Fibroblast of skin of right quadriceps (primary cell): ENCODE measurements at regions not wholly inside any gene's neighbourhood (a gene's known extent, or its start where the extent isn't known, plus 50 kb on each side); places are given as distances from the start of the nearest gene placed in this dataset.

Experiments
- DNase-seq: peaks from one replicate; pipeline ENCODE4 v3.0.0-alpha.2; 2013

DNA sequence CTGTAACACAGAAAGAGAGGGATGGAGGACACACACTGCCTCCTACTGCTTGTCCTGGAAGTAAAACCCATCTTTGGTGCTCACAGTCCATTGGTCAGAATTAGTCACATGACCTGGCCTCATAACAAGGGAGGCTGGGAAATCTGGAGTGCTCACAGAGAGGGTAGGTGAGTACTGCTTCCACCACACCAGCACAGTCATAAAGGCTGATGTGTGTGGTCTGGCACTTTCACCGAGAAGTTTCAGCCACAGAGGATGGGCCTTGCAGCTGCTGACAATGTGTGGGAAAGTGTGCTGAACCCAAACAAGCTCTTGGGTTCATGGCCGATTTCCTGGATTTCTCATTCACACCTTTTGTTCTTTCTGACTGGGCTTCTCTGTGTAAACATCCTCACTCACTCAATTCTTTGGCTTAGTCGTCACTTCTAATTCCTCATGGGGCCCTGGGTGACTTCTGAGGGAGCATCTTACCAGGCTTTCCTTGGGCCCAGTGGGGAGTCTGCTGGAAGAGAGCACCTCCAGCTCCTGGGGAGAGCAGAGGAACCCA, 100.7 kb downstream of the ASB7 start:
- DNase-seq: peak; percentile 86

DNA sequence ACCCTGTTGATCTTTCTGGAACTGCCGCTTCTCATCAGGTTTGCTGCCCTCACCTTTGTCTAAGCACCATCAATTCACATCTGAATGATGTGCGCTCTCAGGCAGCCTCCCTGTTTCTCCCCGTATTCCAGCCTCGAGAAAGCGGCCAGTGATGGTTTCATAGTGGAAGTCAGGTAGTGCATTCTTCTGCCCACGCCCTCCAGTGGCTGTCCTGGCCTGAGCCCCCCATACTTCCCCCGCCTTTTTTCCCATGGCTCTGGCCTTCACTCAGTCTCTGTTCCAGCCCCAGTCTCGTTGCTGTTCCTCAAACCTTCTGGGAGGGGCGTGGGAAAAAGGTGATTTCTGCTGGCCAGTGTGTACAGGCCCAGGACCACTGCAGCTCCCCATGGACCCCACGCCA, 101.3 kb downstream of the ASB7 start:
- no peak for DNase-seq

DNA sequence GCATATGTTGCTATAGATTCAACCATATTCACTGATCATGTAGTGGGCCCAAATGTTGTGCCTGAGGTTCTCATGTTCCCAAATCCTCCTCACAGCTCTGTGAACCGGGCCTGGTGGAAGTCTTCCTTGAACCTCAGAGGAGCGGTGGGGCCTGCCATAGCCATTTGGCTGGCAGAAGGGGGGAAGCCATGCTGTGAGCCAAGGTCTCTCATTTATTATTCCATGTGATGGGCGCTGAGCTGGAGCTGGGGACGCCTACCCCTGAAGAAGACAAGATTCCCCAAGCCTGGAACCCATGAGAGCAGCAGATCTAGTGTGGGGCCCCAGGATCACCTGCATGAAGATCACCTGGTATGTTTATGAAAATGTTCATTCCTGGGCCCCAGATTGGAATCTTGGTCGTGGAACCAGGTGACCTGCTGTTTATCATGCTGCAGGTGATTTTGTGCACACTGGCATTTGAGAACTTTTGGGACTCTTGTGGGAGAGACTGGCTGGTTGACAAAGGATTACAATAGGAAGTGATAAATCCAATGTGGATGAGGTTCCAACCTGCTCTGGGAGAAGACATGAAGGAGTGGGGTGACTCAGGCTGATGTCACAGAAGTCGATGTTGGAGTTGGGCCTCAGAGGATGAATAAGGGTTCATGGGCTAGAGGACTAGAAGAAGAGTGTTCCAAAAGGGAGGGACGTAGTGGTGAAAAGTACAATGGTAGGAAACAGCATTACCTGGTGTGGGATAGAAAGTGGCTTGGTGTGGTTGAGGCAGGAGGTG, 102.1 kb downstream of the ASB7 start:
- peak; percentile 87 for DNase-seq

DNA sequence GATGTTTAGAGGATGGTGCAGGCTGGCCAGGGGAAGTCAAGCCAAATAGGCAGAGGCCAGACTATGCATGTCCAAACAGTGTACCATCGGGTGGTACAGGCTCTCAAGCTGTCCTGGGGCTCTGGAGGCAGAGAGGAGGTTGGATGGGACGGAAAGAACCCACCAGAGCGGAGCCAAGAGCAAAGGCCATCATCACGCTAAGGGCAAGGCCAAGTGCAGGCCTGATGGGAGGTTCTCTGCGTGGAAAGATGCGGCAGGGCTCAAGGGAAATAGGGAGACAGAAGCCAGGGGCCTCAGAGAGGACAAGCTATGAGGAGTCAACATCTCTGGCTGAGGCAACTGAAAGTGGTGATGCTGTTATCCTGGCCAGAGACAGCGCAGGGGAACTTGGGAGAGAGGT, 102.7 kb downstream of the ASB7 start:
- DNase-seq: no peak

DNA sequence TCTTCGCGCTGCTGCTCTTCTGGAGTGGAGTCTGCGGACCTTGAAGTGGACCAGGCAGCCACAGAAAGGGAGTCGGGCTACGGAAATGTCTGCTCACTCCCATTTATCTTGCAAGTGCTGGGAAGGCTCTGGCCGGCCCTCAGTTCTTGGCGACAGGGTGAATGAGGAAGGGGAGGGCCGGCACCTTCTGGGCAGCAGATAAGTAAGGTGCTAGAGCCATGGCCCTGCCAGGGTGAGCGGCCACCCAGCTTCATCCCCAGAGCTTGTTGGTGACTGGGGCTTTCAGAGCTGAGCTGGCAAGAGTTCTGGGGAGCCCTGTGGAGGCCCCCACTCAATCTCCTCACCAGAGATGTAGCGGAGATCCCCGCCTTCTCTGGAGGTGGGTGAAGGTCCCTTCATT, 103.5 kb downstream of the ASB7 start:
- DNase-seq: no peak

DNA sequence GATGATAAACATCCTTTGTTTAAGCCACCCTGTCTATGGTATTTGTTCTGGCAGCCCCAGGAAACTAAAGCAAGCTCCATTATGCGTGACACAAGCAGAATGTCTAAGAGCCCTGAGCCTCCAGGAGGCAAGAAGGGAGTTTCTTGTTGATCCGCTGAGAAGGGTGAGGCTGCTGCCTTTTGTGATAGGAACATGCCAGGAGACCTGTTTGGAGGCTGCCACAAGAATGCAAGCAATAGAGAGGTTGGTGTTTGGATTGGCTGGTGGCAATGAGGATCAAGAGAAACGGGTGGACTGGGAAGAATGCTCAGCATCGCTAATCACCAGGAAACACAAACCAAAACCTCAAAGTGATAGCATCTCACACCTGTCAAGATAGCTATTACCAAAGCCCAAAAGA, 104.8 kb downstream of the ASB7 start:
- no peak for DNase-seq

DNA sequence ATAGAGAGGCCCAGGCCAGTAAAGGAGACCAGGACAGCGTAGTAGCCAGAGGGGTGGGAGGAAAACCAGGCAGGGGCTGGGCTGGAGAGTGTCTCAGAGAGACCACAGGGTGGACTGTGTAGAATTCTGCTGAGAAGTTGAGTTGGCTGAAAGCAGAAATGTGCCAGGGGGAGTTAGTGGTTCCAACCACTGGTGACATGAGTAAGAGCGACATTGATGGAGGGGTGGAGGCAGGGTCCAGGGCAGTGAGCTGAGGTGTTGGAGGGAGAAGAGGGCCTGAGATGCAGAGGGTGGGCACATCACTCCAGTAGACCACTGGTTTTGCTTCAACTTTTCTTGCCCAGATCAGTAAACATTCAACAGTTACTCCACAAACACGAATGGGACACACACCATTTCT, 106.5 kb downstream of the ASB7 start:
- no peak for DNase-seq

DNA sequence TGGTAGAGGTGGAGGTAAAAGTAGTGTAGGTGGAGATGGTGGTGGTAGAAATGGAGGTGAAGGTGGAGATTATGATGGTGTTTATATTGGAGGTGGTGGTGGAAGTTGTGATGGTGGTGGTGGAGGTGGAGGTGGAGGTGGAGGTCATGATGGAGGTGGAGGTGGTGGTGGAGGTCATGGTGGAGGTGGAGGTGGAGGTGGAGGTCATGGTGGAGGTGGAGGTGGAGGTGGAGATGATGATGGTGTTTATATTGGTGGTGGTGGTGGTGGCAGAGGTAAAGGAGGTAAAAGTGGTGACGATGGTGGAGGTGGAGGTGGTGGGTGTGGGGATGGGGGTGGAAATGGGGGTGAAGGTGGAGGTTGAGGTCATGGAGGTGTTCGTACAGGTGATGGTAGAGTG, 107.8 kb downstream of the ASB7 start:
- DNase-seq: no peak

DNA sequence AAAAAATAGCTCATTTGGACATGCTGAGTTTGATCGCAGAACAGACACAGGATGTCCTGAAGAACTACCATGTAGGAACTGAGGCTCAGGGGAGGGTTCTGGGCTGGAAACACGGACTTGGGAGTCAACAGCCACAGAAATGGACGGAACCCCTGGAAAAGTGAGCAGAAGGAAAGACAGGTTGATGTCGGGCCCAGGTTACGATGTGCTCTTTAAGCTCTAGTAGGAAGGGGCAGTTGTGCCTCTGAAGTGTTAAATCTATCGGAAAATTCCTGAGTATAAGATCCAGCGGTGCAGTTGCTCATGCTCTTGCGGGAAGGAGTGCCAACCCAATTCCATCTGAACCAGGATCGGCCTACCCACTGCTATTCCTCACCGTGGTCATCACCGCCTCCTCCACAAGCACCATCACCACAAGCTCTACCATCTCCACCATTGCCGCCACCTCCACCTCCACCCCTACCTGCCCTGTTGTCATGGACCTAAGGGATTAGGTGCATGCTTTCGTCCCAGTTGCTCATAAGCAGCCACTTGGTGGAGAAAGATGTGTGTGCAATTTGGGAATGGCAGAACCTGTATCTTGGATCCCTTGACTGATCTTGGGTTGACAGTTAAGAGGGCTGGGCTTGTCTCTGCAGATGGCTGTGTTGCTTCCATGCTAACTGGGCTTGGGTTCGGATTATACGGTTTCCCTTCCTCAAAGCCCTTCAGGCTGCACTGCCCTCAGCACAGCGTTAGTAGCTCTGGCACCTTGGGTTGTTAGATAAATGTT, 108.5 kb downstream of the ASB7 start:
- DNase-seq: no peak

DNA sequence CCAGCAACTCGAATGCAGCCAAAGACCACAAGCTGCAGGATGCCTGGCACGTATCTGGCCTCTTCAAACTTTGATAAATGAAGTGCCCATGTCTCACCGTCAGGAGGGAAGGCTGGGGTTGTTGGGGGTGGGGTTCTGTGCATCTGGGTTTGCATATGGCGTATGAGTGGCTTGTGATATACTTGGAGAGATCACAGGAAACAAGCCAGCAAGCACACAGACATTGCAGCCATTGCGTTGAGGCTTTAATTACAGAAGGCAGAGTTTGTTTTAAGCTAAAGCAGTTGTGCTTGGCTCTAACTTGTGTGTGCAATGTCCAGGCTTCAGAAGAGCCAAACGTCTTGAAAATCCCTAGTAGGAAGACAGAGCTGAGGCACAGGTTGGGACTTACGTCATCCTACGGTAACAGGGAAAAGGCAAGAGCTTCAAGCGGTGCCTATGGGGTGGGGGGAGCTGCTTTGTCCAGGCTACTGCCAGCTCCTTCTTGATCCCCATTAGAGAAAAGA, 109.2 kb downstream of the ASB7 start:
- no peak for DNase-seq

DNA sequence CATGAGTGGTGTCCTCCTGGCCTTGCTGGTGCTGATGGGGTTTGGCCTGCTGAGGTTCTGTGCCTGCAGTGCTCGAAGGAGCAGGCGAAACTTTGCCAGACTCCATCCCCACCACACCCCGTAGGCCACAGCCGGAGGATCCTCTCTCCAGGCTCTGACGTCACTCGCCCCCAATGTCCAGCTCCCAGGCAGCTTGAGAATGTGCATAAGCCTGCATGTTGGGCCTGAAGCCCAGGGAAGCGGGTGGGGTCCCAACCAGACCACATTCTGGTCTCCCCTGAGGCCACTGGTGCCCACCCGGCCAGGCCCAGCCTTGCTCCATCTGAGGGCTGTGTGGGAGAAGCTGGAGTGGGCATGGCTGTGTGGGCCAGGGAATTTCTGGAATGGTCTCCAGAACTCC, 109.8 kb downstream of the ASB7 start:
- peak; percentile 50 for DNase-seq

DNA sequence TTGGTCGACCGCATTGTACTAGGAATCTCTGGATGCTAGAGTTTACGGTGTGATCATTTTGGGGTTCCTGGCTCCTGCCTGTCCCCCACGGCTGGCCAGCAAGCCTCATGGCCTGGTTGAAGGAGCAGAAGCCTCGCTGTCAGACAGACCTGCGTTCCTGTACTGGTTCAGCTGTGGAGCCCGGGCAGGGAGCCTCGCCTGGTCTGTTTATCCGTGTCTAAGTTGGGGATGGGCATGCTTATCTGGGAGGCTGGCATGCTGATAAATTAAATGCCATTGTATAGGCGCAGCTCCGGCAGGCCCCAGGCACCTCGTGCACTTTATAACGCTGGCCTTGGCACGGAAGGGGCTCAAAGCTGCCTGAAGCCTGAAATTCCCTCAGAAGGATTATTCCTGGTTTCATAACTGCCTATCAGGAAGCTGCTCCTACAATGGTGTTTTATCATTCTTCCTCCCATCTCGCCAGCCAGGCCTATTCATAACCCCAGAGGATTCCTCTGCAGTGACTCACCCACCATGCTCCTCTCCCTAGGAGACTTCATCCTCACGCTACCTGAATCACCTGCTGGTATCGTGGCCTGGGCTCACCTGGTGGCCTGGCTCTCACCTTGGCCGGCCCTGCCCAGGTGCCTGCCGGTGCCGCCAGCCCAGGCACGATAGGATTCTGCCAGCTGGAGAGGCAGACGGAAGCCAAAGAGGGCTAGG, 110.9 kb downstream of the ASB7 start:
- DNase-seq: peak; percentile 73

DNA sequence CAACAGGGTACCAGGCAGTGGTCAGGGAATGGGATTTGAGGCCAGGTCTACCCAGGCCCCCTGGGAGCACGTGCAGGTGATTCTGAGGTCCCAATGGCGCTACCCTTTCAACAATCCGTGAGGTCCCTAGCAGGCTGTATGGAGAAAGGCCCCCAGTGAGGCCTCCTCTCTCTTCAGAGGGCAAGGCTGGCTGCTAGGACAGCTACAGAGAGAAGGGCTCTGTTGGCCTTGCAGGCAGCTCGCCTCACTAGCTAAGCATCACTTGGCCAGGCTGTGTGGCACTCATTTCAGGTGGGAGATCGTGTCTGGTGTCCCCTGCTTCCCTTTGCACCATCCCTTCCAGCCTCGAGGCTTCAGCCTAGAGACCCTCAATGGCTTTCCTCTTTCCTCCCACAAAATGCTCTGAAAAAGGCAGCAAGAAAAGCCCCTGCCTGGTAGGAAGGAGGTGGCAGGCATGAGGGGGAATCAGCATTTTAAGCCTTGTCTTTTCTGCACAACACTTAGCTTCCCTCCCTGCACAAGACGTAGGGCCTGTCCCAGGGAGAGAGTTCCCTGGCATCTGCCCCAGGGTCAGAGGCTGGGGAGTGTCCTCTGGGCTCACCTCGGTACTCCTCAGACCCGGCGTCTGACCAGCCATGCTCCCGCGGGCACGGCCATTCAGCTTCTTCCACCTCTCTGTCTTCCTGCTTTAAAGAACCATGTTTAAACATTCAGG, 111.8 kb downstream of the ASB7 start:
- no peak for DNase-seq

DNA sequence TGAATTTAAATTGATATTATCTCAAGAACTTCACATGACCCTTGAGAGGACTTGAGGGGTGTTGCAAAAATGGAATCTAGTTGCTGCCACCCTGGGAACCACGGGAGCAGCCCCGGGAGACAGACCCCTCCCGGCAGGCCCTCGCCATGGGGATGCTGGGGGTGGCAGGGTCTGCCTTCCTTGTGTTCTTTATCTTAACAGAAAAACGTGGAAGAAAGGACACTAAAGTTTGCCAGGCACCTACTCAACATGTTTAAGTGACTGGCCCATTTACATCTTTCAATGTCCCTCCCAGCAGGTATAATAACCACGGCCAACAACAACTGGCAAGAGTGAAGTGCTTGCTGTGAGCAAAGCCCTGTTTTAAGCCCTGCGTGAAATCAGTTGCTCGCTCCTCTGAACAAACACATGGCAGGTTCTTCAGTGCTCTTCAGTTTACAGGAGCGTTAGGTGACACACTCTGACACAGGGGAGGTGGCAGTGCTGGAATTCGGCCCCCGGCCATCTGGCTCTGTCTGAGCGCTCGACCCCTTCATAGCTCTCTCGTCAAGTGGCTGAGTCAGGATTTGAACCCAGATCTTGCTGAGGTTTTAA, 112.5 kb downstream of the ASB7 start:
- DNase-seq: no peak

DNA sequence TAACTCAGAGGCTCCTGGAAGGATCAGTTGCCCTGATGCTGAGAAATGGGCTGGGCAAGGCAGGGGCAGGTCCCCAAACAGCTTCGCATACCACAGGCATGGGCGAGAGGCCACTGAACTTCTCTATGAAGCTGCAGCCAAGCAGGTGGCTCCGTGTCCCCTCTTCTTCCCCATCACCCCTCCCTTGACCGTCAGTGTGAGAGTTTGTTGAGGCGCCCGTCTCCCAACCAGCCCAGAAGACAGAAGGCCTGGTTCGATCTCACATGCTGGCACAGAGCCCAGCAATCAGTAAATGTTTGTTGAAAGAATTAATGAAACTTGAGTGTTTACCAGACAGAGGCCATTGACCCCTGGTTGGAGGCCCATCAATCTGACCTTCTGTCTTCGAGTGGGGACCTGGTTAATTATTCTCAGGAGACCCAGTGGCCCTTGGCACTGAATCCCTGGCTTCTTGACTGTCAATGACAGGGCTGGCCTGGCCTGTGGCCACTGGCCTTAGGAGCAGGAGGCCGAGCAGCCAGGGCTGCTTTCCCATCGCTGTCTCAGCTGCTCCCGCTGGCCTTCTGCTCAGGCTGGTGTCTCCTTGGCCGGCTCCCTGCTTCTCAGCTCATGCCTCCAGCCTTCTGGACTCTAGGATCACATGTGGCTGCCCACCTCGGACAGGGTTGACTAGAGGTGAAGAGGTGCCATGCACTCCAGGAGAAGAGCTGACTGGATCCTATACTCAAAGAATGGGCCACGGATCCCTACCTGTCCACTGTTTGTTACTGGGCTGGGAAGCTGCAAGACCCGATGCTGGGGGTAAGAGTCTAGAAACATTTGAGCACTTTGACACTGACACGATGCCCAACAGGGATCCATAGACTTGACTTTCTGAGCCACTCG, 113.4 kb downstream of the ASB7 start:
- no peak for DNase-seq

DNA sequence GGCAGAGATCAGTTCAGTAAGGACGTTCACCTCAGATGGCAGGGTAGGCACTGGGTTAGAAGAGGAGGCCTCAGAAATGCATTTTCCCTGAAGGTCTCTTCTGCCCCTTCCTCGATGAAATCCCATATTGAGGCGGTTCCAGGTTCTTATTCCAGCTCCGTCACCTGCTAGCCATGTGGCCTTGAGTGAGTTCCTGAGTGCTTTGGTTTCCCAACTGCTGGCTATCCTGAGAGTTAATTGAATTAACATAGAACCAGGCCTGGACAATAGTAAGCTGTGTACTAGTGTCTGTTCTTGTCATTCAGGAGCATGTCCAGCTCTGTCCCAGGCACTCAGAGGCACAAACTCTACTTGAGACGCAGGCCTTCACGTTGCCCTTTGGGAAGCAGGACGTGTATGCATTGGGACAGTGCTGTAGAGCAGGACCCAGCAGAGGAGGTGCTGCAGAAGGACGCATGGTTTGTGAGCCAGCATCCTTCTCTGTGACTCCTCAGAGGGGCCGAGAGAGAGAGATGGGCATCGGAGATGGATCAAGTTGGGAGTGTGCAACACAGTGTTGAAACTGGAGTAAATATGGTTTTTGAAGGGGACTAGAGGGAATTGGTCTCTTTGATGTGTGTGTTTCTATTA, 114.2 kb downstream of the ASB7 start:
- no peak for DNase-seq

DNA sequence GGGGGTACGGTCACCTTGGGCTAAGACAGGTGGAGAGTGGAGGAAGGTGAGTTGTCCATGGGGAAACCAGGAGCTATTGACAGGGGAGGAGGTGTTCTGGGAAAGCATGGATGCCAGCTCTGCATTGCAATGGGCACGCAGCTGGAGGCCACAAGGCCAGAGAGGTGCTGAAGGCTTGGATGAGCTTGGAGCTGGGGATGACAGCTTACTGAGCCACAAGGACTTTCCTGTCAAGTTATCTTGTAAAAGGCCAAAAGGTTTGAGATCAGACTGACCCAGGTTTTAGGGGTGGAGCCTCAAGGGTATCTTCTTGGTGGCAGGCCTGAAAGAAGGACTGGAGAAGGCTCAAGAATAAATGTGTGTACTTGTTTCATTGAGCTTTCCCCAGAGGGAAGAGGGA, 115.2 kb downstream of the ASB7 start:
- no peak for DNase-seq

DNA sequence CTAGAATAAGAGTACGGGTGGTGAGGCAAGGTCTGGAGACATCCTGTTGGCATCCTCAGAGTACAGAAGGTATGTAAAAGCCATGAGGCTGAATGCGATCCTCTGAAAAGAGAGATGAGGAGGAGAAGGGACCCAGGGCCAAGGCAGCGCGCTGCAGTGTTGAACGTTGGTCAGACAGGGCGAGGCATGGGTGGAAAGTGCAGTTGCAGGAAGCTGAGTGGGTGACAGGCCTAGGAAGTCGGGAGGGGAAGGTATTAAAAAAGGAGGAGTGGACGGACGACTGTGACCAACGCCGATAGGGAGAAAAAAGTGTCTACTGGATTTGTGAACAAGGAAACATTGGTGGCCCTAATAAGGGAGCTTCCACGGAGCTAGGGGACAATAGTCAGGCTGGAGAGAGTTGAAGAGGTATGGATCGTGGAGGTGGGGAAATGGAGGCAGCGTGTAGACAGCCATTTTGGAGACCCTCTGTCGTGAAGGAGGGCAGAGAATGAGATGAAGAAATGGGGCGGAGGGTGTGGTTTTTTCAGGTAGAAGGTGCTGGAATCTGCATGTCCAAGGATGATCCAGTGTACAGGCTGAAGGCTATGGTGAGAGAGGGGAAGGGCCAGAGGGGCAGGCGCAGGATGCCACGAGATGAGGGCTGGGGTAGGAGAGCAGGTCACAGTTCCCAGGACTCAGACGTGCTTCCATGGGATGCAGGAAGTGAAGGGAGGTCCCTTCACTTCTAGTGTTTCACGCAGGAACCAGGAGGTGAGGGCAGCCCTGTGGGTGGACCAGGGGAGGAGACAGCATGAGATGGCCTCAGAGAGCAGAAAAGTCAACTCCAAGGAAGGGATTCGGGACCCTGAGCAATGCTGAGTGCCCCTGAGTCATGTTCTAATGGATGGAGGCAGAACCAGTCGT, 115.9 kb downstream of the ASB7 start:
- no peak for DNase-seq

DNA sequence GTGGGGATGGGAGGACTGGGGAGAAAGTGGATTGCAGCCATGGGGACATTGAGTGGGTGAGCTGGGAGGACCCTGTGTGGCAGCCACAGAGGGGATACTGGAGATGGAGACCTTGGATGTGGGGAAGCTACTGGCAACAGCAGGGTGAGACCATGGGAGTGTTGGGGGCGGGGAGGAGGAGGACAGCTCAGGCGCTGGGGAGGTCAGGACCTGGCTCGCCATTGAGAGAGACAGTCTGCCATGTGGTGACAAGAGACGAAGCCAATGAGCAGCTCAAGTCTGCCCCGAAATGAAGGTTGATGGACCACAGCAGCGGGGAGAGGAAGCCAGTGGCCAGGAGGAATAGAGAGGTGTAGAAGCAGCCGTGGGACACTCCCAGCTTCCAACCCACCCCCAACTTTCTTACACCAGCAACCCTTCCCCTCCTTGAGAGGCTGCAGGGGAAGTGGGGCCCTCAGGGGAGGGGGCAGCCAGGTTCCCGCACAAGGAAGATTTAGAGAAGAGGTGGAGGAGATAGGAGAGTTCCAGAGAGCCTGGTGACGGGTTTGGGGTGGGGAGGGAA, 118.1 kb downstream of the ASB7 start:
- DNase-seq: no peak
